Erythroblast (primary cell): ENCODE measurements at regions not wholly inside any gene's neighbourhood (a gene's known extent, or its start where the extent isn't known, plus 50 kb on each side); places are given as distances from the start of the nearest gene placed in this dataset.

Source experiments
- GATA1 ChIP-seq: IDR thresholded peaks from 2 replicates; pipeline ENCODE4 v1.6.1; 2011; ENCODE audit warnings: low read depth, mild to moderate bottlenecking, control low read depth, low read length, moderate library complexity
- POLR2A ChIP-seq: IDR thresholded peaks from 2 replicates; pipeline ENCODE4 v1.6.1; 2011; ENCODE audit warnings: mild to moderate bottlenecking, low read length

- TF ChIP-seq POLR2A: no peak
- no peak for TF ChIP-seq GATA1
Observed at GRCh38 chr4:171718069-171718468, 95.1 kb upstream of the GALNTL6 start.
